A204.1 (cell line): ENCODE measurements at regions not wholly inside any gene's neighbourhood (a gene's known extent, or its start where the extent isn't known, plus 50 kb on each side); places are given as distances from the start of the nearest gene placed in this dataset.

Source experiments
- FAIRE-seq: peaks from 2 replicates; lab custom pipeline; 2012; peaks lifted over from hg19 to GRCh38; lab: Jason Lieb, UNC

- FAIRE-seq: no peak
These were observed 758.7 kb downstream of the BRD1 start for GRCh38 chr22:49068861-49069500.

GRCh38 chr22:49067504-49067903, 760.2 kb downstream of the BRD1 start:
- no peak for FAIRE-seq

GRCh38 chr22:49066619-49067018, 761.1 kb downstream of the BRD1 start:
- no peak for FAIRE-seq

GRCh38 chr22:49064836-49065235, 762.8 kb downstream of the BRD1 start:
- no peak for FAIRE-seq

GRCh38 chr22:49063545-49063890, 764.2 kb downstream of the BRD1 start:
- FAIRE-seq: no peak

GRCh38 chr22:49062802-49063544, 764.7 kb downstream of the BRD1 start:
- no peak for FAIRE-seq

GRCh38 chr22:49062155-49062801, 765.4 kb downstream of the BRD1 start:
- no peak for FAIRE-seq

- FAIRE-seq: no peak
These were observed 769.8 kb downstream of the BRD1 start for GRCh38 chr22:49057910-49058309.

- no peak for FAIRE-seq
These were observed 771.4 kb downstream of the BRD1 start for GRCh38 chr22:49056301-49056700.

GRCh38 chr22:49055406-49055805, 772.3 kb downstream of the BRD1 start:
- no peak for FAIRE-seq

GRCh38 chr22:49053578-49053977, 774.1 kb downstream of the BRD1 start:
- FAIRE-seq: no peak

- no peak for FAIRE-seq
These were observed 775.1 kb downstream of the BRD1 start for GRCh38 chr22:49052560-49052959.

- FAIRE-seq: no peak
These were observed 775.6 kb downstream of the BRD1 start for GRCh38 chr22:49052023-49052538.

- FAIRE-seq: no peak
These were observed 776.1 kb downstream of the BRD1 start for GRCh38 chr22:49051491-49052022.

- FAIRE-seq: no peak
These were observed 778.0 kb downstream of the BRD1 start for GRCh38 chr22:49049691-49050090.

- FAIRE-seq: no peak
These were observed 779.1 kb downstream of the BRD1 start for GRCh38 chr22:49048591-49048990.

GRCh38 chr22:49047447-49047846, 780.2 kb downstream of the BRD1 start:
- FAIRE-seq: no peak

GRCh38 chr22:49046546-49047361, 780.9 kb downstream of the BRD1 start:
- FAIRE-seq: no peak

- FAIRE-seq: no peak
These were observed 781.6 kb downstream of the BRD1 start for GRCh38 chr22:49046000-49046545.

- no peak for FAIRE-seq
These were observed 782.4 kb downstream of the BRD1 start for GRCh38 chr22:49045276-49045675.

GRCh38 chr22:49044776-49045175, 782.9 kb downstream of the BRD1 start:
- FAIRE-seq: no peak

- no peak for FAIRE-seq
These were observed 783.6 kb downstream of the BRD1 start for GRCh38 chr22:49044091-49044490.
